GM20000 (cell line): ENCODE measurements at regions not wholly inside any gene's neighbourhood (a gene's known extent, or its start where the extent isn't known, plus 50 kb on each side); places are given as distances from the start of the nearest gene placed in this dataset.
"Not testable (repeated sequence)": the region's sequence is repeated elsewhere in the genome, so short reads cannot be mapped to it uniquely, and the experiment has no call there.

Experiments used
- DNase-seq: peaks from one replicate; pipeline ENCODE4 v3.0.0; 2012; ENCODE audit warnings: low spot score
- CTCF ChIP-seq: IDR thresholded peaks from 2 replicates; pipeline ENCODE4 v1.5.1; 2012; ENCODE audit warnings: mild to moderate bottlenecking, control low read depth; ENCODE audit errors: extremely low read depth, missing control alignments

- DNase-seq = no peak
- no peak for TF ChIP-seq CTCF
Measured at GRCh38 chr2:114283774-114284173, 158.7 kb upstream of the DPP10 start.

GRCh38 chr2:114286438-114286837 lies 156.0 kb upstream of the DPP10 start:
- no peak for TF ChIP-seq CTCF
- DNase-seq = no peak

- no peak for DNase-seq
- no peak for TF ChIP-seq CTCF
Measured at GRCh38 chr2:114293355-114293754, 149.1 kb upstream of the DPP10 start.

GRCh38 chr2:114294741-114295140 lies 147.7 kb upstream of the DPP10 start:
- no peak for TF ChIP-seq CTCF
- DNase-seq = no peak

- not testable (repeated sequence) for DNase-seq
Measured at GRCh38 chr2:114300351-114300750, 142.1 kb upstream of the DPP10 start.

- no peak for DNase-seq
- no peak for TF ChIP-seq CTCF
Measured at GRCh38 chr2:114316532-114317300, 125.7 kb upstream of the DPP10 start.

GRCh38 chr2:114330594-114330993 lies 111.8 kb upstream of the DPP10 start:
- TF ChIP-seq CTCF = no peak
- DNase-seq = no peak

GRCh38 chr2:114331934-114332333 lies 110.5 kb upstream of the DPP10 start:
- no peak for TF ChIP-seq CTCF

More at GRCh38 chr2:114331934-114332333, 110.5 kb upstream of the DPP10 start:
- no peak for DNase-seq
